ENCODE measurements at regions not wholly inside any gene's neighbourhood (a gene's known extent, or its start where the extent isn't known, plus 50 kb on each side); places are given as distances from the start of the nearest gene placed in this dataset.

- TF ChIP-seq CTCF (IDR thresholded peaks at IDR 0.05) = no peak
- TF ChIP-seq EZH2 (IDR thresholded peaks at IDR 0.05; ENCODE audit: borderline replicate concordance, insufficient read depth, low read depth, low read length, poor library complexity, severe bottlenecking) = no peak
These were observed 51.4 kb upstream of the SOD3 start for GRCh38 chr4:24743927-24744326.

Data from B cell (primary cell).